ENCODE measurements at regions not wholly inside any gene's neighbourhood (a gene's known extent, or its start where the extent isn't known, plus 50 kb on each side); places are given as distances from the start of the nearest gene placed in this dataset.

- CTCF ChIA-PET = no interaction called here
- no peaks in the 10 kb centered on the region for H3K9me3 ChIP-seq (ENCODE audit: control insufficient read depth in 1 of 2, insufficient read depth in 1 of 2, low read length in 2 of 2)
- intact Hi-C loops (cut with DNase I, micrococcal nuclease) = no loop called here
- no peaks in the 10 kb centered on the region for H3K4me1 Mint-ChIP-seq (ENCODE audit: low read depth)
- ATAC-seq (ENCODE audit: poor library complexity) (no peak), DNase-seq (no peak)
- TF ChIP-seq CTCF (IDR thresholded peaks at IDR 0.05) = no peak
- no peaks in the 10 kb centered on the region for H3K36me3 ChIP-seq (ENCODE audit: insufficient read depth, low read length)
- H3K27ac Mint-ChIP-seq = no peak overlapping the region
- no peaks in the 10 kb centered on the region for H3K36me3 Mint-ChIP-seq (ENCODE audit: low read depth)
- H3K27ac ChIP-seq (ENCODE audit: low read depth in 1 of 2, low read length in 2 of 2) = no peak overlapping the region
- no peaks in the 10 kb centered on the region for H3K4me1 ChIP-seq (ENCODE audit: insufficient read depth, low read length)
- no peak overlapping the region for H3K4me3 Mint-ChIP-seq
- no peak overlapping the region for H3K4me3 ChIP-seq (ENCODE audit: low read length)
- H3K27me3 ChIP-seq (ENCODE audit: control insufficient read depth in 1 of 2, insufficient read depth in 2 of 2, low read length in 2 of 2) = no peaks in the 10 kb centered on the region
- POLR2A ChIA-PET = no interaction called here
- H3K27me3 Mint-ChIP-seq = no peaks in the 10 kb centered on the region
- no peaks in the 10 kb centered on the region for H3K9me3 Mint-ChIP-seq
These were observed 53.1 kb upstream of the ZNRF2 start for GRCh38 chr7:30231271-30231670.

- CTCF ChIA-PET = no interaction called here
- intact Hi-C loops (cut with DNase I, micrococcal nuclease) = no loop called here
- ATAC-seq (ENCODE audit: poor library complexity) (no peak), DNase-seq (no peak)
- H3K36me3 Mint-ChIP-seq (ENCODE audit: low read depth) = no peaks in the 10 kb centered on the region
- no peaks in the 10 kb centered on the region for H3K9me3 Mint-ChIP-seq
- no peak overlapping the region for H3K4me3 Mint-ChIP-seq
- no peak for TF ChIP-seq CTCF (IDR thresholded peaks at IDR 0.05)
- no peaks in the 10 kb centered on the region for H3K36me3 ChIP-seq (ENCODE audit: insufficient read depth, low read length)
- no peaks in the 10 kb centered on the region for H3K27me3 Mint-ChIP-seq
- H3K27me3 ChIP-seq (ENCODE audit: control insufficient read depth in 1 of 2, insufficient read depth in 2 of 2, low read length in 2 of 2) = no peaks in the 10 kb centered on the region
- H3K4me1 Mint-ChIP-seq (ENCODE audit: low read depth) = no peaks in the 10 kb centered on the region
- no peak overlapping the region for H3K27ac ChIP-seq (ENCODE audit: low read depth in 1 of 2, low read length in 2 of 2)
- POLR2A ChIA-PET = no interaction called here
- H3K4me3 ChIP-seq (ENCODE audit: low read length) = no peak overlapping the region
- no peak overlapping the region for H3K27ac Mint-ChIP-seq
- no peaks in the 10 kb centered on the region for H3K9me3 ChIP-seq (ENCODE audit: control insufficient read depth in 1 of 2, insufficient read depth in 1 of 2, low read length in 2 of 2)
- no peaks in the 10 kb centered on the region for H3K4me1 ChIP-seq (ENCODE audit: insufficient read depth, low read length)
These were observed 52.0 kb upstream of the ZNRF2 start for GRCh38 chr7:30232391-30232790.
